IPS-18c (cell line): ENCODE measurements at regions not wholly inside any gene's neighbourhood (a gene's known extent, or its start where the extent isn't known, plus 50 kb on each side); places are given as distances from the start of the nearest gene placed in this dataset.
"Not testable (repeated sequence)": the region's sequence is repeated elsewhere in the genome, so short reads cannot be mapped to it uniquely, and the experiment has no call there.

ENCODE experiments used
- H3K4me3 ChIP-seq: 2 replicates; pipeline ENCODE4 v1.7.0; 2013; ENCODE audit warnings: low read depth, mild to moderate bottlenecking, low read length, moderate library complexity; ENCODE audit not compliant: insufficient read depth
- H3K9me3 ChIP-seq: one replicate; pipeline ENCODE4 v1.6.1; 2013; ENCODE audit warnings: mild to moderate bottlenecking, low read length, moderate library complexity; ENCODE audit not compliant: control insufficient read depth, insufficient read depth

GRCh38 chr5:104352954-104353353 lies 790.4 kb upstream of the NUDT12 start:
- Histone ChIP-seq H3K9me3 (no peaks in the 10 kb centered on the region), H3K4me3 (no peak overlapping the region)

GRCh38 chr5:104347119-104347708 lies 784.6 kb upstream of the NUDT12 start:
- H3K4me3 ChIP-seq, result no peak overlapping the region
- no peaks in the 10 kb centered on the region for H3K9me3 ChIP-seq

GRCh38 chr5:104345222-104346016 lies 782.8 kb upstream of the NUDT12 start:
- H3K4me3 ChIP-seq, result no peak overlapping the region
- no peaks in the 10 kb centered on the region for H3K9me3 ChIP-seq

- no peaks in the 10 kb centered on the region for H3K9me3 ChIP-seq
- no peak overlapping the region for H3K4me3 ChIP-seq
These were observed 782.2 kb upstream of the NUDT12 start for GRCh38 chr5:104344809-104345208.

- H3K4me3 ChIP-seq, result no peak overlapping the region
These were observed 765.2 kb upstream of the NUDT12 start for GRCh38 chr5:104327801-104328200.

GRCh38 chr5:104326966-104327365 lies 764.4 kb upstream of the NUDT12 start:
- Histone ChIP-seq H3K9me3 (no peaks in the 10 kb centered on the region), H3K4me3 (no peak overlapping the region)

More at GRCh38 chr5:104327801-104328200, 765.2 kb upstream of the NUDT12 start:
- no peaks in the 10 kb centered on the region for H3K9me3 ChIP-seq

- H3K9me3 ChIP-seq, result no peaks in the 10 kb centered on the region
- H3K4me3 ChIP-seq, result no peak overlapping the region
These were observed 762.8 kb upstream of the NUDT12 start for GRCh38 chr5:104325356-104325755.

GRCh38 chr5:104316676-104317075 lies 754.1 kb upstream of the NUDT12 start:
- not testable (repeated sequence) for H3K4me3 ChIP-seq, H3K9me3 ChIP-seq

GRCh38 chr5:104312481-104312880 lies 749.9 kb upstream of the NUDT12 start:
- no peak overlapping the region for H3K4me3 ChIP-seq
- H3K9me3 ChIP-seq, result no peaks in the 10 kb centered on the region

- no peaks in the 10 kb centered on the region for H3K9me3 ChIP-seq
These were observed 743.0 kb upstream of the NUDT12 start for GRCh38 chr5:104305602-104306001.

GRCh38 chr5:104299998-104300706 lies 737.6 kb upstream of the NUDT12 start:
- H3K9me3 ChIP-seq, result no peaks in the 10 kb centered on the region
- no peak overlapping the region for H3K4me3 ChIP-seq

More at GRCh38 chr5:104305602-104306001, 743.0 kb upstream of the NUDT12 start:
- no peak overlapping the region for H3K4me3 ChIP-seq

GRCh38 chr5:104298518-104298917 lies 735.9 kb upstream of the NUDT12 start:
- no peak overlapping the region for H3K4me3 ChIP-seq
- H3K9me3 ChIP-seq, result no peaks in the 10 kb centered on the region

GRCh38 chr5:104297076-104297475 lies 734.5 kb upstream of the NUDT12 start:
- no peaks in the 10 kb centered on the region for H3K9me3 ChIP-seq
- H3K4me3 ChIP-seq, result no peak overlapping the region

- no peak overlapping the region for H3K4me3 ChIP-seq
- no peaks in the 10 kb centered on the region for H3K9me3 ChIP-seq
These were observed 733.4 kb upstream of the NUDT12 start for GRCh38 chr5:104295991-104296390.

- H3K9me3 ChIP-seq, result no peaks in the 10 kb centered on the region
- no peak overlapping the region for H3K4me3 ChIP-seq
These were observed 720.5 kb upstream of the NUDT12 start for GRCh38 chr5:104283136-104283535.

- H3K9me3 ChIP-seq, result no peaks in the 10 kb centered on the region
These were observed 711.1 kb upstream of the NUDT12 start for GRCh38 chr5:104273725-104274124.

GRCh38 chr5:104267320-104268015 lies 704.9 kb upstream of the NUDT12 start:
- no peak overlapping the region for H3K4me3 ChIP-seq
- no peaks in the 10 kb centered on the region for H3K9me3 ChIP-seq

More at GRCh38 chr5:104273725-104274124, 711.1 kb upstream of the NUDT12 start:
- H3K4me3 ChIP-seq, result no peak overlapping the region
